ENCODE measurements at regions not wholly inside any gene's neighbourhood (a gene's known extent, or its start where the extent isn't known, plus 50 kb on each side); places are given as distances from the start of the nearest gene placed in this dataset.

DNA sequence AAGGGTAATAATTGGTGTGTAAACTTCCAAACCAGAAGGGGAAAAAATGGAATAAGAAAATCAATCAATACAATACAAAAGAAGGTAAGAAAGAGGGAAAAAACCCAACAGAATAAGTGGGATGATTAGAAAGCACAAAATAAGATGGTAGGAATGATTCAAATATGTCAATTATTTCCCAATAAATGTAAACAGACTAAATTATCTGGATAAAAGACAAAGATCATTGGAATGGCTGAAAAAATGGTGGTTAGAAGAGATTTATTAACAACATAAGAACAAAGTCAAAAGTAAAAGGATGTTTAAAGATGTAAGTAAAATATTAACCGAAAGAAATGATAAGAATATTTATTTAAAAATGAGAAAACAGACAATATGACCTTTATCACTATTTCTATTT, 103.5 kb upstream of the YWHAQ start:
- DNase-seq (ENCODE audit: low read depth) = no peak
- in situ Hi-C loops (cut with HindIII; ENCODE audit: low pct_unique_long_range_greater_than_20kb, low sequenced_read_pairs) = no loop called here

DNA sequence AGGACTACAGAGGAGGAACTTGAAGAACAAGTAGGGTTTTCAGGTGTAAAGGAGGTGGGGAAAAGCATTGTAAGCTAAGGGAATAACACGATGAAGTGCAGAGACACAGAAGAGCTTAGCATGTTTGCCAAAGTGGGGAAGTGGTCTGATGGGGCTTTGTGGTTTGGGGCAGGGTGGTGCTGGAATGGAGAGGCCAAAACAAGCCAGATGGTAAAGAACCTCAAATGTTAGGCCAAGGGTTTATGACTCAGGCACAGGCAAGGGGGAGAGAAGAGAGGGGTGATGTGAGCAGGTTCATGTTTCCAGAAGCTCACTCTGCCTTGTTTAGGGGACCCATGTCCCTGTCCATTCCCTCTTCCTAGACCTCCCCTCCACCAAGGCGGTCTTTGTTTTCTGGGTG, 104.5 kb upstream of the YWHAQ start:
- DNase-seq (ENCODE audit: low read depth) = no peak
- in situ Hi-C loops (cut with HindIII; ENCODE audit: low pct_unique_long_range_greater_than_20kb, low sequenced_read_pairs) = no loop called here

GRCh38 chr2:9736021-9736420, 105.2 kb upstream of the YWHAQ start:
- no peak for DNase-seq (ENCODE audit: low read depth)
- in situ Hi-C loops (cut with HindIII; ENCODE audit: low pct_unique_long_range_greater_than_20kb, low sequenced_read_pairs) = no loop called here

DNA sequence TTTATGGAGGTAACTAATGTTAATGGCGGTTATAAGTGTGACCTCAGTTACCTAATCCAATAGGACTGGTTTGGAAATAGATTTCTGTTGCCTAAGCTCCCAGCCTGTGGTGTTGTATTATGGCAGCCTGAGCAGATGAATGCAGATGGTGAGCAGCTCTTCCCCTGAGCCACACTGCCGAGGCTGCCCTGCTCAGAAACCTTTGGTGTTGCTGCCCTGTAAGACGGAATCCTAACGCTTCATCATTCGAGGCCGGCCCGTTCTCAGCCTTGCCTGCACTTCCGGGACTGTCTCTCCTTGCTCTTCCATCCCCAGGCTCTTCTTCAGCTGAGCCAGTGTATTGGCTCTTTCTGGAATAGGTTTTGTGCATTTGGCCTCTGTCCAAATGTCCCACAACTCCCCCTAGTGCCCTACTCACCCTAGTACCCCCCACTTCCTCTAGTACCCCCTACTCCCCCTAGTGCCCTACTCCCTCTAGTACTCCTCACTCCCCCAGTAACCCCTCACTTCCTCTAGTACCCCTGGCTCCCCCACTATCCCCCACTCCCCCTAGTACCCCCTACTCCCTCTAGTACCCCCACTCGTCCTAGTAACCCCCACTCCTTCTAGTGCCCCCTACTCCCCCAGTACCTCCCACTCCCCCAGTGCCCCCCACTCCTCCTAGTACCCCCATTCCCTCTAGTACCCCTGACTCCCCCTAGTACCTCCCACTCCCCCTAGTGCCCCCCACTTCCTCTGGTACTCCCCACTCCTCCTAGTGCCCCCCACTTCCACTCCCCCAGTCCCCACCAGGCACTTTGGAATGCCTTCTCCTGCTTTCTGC, 106.0 kb upstream of the TAF1B start:
- no peak for DNase-seq (ENCODE audit: low read depth)

GRCh38 chr2:9738062-9738461, 105.2 kb upstream of the TAF1B start:
- in situ Hi-C loops (cut with HindIII; ENCODE audit: low pct_unique_long_range_greater_than_20kb, low sequenced_read_pairs) = no loop called here
- no peak for DNase-seq (ENCODE audit: low read depth)

More for the DNA sequence above, 106.0 kb upstream of the TAF1B start:
- in situ Hi-C loops (cut with HindIII; ENCODE audit: low pct_unique_long_range_greater_than_20kb, low sequenced_read_pairs) = no loop called here

DNA sequence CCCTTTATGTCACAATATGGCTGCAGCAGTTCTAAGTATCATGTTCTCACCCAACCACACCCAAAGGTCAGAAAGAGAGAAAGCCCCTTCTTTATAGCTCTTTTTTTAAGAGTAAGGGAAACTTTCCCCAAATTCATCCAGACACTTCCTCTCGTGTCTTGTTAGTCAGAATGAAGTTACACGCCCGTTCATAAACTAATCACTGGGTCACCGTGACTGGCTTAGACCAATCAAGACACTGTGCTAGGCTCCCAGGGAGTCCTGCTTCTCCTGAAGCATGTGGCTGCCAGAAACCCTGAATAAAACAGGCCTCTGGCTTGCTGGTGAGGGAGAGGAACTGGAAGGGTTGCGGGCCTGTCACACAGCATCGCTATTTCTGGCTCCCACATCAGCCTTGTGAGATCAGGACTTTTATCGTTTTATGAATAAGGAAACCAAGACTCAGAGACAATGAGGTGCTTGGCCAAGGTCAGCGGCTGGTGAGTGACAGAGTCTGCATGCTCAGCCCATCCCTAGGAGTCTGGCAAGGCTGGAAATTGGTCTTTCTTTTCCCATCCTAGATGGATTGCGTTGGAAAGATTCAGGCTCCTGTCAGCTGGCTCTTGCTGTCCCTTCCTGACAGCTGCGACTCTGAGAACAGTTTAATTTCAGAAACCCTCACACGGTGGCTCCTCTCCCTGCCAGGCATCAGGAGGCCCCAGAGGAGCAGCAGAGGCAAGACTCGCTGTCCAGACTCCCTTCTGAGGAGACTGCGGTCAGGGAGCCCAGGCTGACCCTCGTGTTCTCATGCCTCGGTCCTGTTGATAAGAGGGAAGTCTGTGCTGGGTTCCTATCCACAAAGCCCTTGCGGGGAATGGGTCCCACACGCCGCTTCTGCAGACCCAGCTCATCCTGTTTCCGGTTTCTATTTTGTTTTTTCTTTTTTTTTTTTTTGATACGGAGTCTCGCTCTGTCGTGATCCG, 104.5 kb upstream of the TAF1B start:
- in situ Hi-C loops (cut with HindIII; ENCODE audit: low pct_unique_long_range_greater_than_20kb, low sequenced_read_pairs) = no loop called here
- no peak for DNase-seq (ENCODE audit: low read depth)

- in situ Hi-C loops (cut with HindIII; ENCODE audit: low pct_unique_long_range_greater_than_20kb, low sequenced_read_pairs) = no loop called here
- DNase-seq (ENCODE audit: low read depth) = no peak
Observed at GRCh38 chr2:9739531-9739964, 103.7 kb upstream of the TAF1B start.

DNA sequence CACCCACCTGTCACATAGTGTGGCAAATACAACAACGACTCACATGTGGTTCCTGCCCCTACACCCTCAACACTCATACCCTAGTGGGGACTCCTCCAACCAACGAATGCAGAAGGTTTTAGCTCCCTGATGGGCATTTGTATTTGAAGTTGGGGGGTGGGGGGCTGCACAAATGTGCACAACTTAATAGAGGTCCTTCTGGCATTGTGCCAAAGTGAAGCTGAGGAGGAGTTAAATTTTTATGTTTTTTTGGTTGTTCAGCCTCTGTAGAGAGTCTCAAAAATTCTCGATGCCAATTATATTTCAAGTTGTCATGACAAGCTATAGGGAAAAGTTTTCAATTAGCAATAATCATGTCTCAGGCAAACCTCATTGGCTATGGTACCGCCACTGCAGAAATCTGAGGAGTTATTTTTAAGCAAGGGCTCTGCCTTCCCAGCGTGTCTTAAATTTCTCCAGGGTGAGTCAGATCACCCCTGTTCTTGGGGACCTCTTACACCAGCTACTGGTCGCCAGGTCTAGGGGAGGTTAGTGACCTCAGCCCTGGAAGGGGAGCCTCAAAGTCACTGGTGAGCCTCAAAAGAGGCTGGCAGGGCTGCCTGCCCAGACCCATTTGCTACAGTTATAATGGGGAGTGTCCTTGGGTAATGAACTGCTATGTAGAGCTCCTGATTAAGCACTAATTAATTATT, 102.7 kb upstream of the TAF1B start:
- in situ Hi-C loops (cut with HindIII; ENCODE audit: low pct_unique_long_range_greater_than_20kb, low sequenced_read_pairs) = no loop called here
- DNase-seq (ENCODE audit: low read depth) = no peak

DNA sequence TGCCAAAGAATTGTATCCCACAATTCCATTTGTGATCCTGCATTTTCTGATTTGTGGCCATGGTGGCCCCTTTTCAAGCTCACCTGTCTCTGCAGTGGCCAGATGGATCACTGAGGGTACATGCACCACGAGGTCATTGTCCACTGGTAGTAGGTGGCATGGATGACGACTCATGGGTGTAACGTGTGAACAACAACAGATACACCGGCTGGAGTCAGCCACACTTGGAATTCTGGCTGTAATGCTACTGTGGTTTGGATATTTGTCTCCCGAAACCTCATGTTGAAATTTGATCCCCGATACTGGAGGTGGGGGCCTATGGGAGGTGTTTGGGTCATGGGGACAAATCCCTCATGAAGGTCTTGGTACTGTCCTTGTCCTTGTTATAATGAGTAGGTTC, 102.2 kb upstream of the TAF1B start:
- in situ Hi-C loops (cut with HindIII; ENCODE audit: low pct_unique_long_range_greater_than_20kb, low sequenced_read_pairs) = no loop called here
- DNase-seq (ENCODE audit: low read depth) = no peak

GRCh38 chr2:9742601-9743000, 100.7 kb upstream of the TAF1B start:
- DNase-seq (ENCODE audit: low read depth) = no peak
- in situ Hi-C loops (cut with HindIII; ENCODE audit: low pct_unique_long_range_greater_than_20kb, low sequenced_read_pairs) = no loop called here

DNA sequence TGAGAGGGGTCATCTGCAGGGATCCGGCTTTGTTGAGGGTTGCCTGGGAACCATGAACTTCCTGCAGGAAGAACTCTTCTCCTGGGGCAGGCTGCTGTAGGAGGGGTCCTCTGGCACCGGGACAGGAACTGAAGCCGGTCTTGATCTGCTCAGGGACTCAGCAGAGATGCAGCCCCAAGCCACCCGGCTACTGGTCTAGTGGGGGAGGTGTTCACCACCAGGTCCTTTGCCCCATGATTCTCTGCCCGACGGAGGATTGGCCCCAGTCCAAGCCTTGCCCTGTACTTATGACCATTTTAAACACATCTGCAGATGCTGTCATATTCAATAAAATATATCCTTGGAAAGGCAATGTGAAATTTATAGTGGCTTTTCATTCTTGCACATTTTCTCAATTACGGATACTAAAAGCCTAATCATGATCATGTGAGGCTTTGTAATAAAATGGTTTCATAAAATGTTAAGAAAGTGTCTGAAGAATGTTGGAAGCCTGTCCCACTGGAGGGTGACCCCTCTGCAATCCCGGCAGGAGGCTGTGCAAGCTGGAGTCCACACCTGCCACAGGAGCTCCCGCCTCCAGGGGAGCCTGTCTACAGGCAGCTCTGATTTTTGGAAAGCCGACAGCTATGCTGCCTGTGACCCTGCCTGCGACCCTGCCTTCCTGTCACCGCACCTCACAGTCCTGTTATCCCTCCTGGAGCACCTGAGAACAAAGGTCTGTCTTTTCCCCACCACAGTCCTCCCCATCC, 98.8 kb upstream of the TAF1B start:
- no peak for DNase-seq (ENCODE audit: low read depth)
- in situ Hi-C loops (cut with HindIII; ENCODE audit: low pct_unique_long_range_greater_than_20kb, low sequenced_read_pairs) = no loop called here

DNA sequence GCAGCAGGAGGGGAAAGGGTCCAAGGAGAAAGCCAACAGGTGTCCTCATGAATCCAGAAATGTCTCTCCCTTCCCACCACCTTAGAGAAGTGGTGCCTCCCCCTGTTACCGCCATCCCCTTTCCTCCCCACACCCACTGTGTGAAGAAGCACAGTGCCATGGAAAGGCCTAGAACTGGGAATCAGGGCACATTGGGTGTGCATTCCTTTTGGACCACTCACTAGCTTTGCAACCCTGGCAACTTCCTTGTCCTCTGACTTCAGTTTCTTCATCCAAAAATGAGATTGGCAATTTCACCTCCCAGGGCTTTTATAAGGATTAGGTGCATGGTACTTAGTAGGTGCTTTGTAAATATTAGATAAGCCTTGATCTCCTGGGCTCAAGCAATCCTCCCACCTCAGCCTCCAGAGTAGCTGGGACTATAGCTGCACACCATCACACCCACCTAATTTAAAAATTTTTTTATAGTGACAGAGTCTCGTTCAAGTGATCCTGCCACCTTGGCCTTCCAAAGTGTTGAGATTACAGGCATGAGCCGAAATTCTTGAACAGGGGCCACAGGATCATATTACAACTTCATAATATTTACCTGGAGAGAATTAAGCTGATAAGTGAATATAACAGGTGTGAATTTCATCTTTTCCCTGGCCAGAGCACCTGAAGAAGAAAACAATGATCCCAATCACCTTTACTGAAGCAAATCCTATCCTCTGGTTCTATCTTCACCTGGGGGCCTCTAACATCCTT, 97.9 kb upstream of the TAF1B start:
- DNase-seq (ENCODE audit: low read depth) = no peak
- in situ Hi-C loops (cut with HindIII; ENCODE audit: low pct_unique_long_range_greater_than_20kb, low sequenced_read_pairs) = no loop called here

- in situ Hi-C loops (cut with HindIII; ENCODE audit: low pct_unique_long_range_greater_than_20kb, low sequenced_read_pairs) = no loop called here
Observed at GRCh38 chr2:9747396-9747795, 95.9 kb upstream of the TAF1B start.

DNA sequence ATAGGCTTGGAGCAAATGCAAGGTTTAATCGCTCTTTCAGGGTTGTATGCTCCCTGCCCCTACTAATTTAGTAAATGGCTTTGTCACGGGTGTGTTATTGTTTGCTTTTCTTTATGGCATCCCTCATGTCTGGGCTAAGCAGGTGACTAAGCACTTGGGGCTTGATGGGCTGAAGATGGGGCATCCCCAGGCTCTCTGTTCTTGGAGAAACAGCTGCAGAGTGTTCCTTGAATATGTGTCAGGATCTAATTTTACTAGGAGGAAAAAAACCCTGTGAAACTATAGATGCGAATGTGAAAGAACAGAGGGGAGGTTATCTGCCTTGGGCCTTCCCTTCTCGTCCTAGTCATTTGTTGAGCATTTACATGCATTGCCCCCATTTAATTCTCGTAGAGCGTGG, 94.7 kb upstream of the TAF1B start:
- in situ Hi-C loops (cut with HindIII; ENCODE audit: low pct_unique_long_range_greater_than_20kb, low sequenced_read_pairs) = no loop called here
- DNase-seq (ENCODE audit: low read depth) = no peak

More at GRCh38 chr2:9747396-9747795, 95.9 kb upstream of the TAF1B start:
- no peak for DNase-seq (ENCODE audit: low read depth)

GRCh38 chr2:9749546-9750223, 93.6 kb upstream of the TAF1B start:
- in situ Hi-C loops (cut with HindIII; ENCODE audit: low pct_unique_long_range_greater_than_20kb, low sequenced_read_pairs) = no loop called here
- no peak for DNase-seq (ENCODE audit: low read depth)

GRCh38 chr2:9750224-9751215, 92.8 kb upstream of the TAF1B start:
- DNase-seq (ENCODE audit: low read depth) = no peak
- in situ Hi-C loops (cut with HindIII; ENCODE audit: low pct_unique_long_range_greater_than_20kb, low sequenced_read_pairs) = no loop called here
